HG02610 (cell line): ENCODE measurements at regions not wholly inside any gene's neighbourhood (a gene's known extent, or its start where the extent isn't known, plus 50 kb on each side); places are given as distances from the start of the nearest gene placed in this dataset.

Source experiments
- ATAC-seq: cut with Tn5 transposase; IDR thresholded peaks from one replicate; pipeline ENCODE4 v1.9.1; 2021; ENCODE audit warnings: mild to moderate bottlenecking, moderate library complexity; ENCODE audit not compliant: unreplicated experiment

DNA sequence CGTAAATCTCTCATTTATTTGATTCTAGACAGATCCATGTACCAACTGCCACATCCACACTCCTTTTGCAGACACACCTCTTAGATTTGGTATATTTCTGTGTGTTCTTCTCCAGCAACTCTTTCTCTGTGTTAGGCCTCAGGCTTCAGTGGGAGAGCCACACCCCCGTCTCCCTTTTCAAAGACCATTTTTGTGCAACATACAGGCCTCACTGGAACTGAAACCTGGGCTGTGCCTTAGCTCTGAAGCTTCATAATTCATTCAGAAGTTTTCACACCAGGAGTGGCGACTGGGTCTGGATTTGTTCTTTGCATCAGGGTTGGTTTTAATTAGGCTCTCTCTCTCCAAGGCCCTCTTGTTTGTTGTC is 170.2 kb downstream of the THBS2 start:
- no peak for ATAC-seq

DNA sequence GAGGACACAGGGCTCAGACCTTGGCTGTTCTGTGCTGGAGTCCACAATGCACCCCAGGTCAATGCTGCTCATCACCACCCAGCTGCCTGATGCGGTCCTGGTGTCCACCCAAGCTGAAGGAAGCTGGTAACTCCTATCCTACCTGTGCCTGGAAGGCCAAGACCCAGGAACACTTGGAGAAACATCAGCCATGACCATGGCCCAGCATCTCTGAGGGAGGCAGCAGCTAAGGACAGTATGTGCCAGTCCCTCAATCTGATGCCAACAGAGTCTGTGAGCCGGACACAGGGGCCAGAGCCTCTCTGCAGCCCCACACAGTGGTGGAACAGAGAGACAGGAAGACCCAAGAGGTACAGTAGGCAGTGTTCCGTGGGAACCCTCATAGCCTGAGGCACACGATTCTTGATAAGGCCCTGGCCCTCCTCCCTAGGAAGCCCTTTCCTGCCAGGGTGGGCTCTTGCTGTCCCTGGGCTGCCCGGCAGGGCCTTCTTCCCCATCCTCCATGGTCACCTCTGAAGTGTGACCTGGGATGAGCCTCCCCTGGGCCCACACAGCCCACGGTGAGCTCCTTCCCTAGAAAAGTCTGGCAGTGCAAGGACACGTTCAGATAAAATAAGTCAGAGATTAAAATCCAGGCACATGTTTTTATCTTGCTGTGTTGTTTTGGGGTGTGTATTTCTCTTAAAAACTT is 170.7 kb downstream of the THBS2 start:
- no peak for ATAC-seq

DNA sequence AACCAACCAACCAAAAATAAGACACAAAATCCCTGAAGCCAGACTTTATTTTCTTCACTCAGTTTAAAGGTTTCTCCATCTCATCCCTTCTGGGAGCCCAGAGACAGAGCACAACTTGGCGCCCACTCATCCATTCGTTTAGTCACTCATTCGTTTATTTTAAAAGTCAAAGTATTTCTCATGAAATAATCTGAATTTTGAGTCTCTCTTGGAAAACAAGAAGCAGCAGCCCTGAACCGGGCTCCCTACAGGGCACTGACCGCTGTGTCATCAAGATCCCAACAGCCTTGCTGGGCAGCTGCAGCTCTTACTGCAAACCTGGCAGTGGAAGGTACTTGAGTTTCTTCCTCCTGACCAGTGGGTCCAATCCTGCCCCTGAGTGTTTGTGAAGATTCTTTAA is 171.6 kb downstream of the THBS2 start:
- ATAC-seq: no peak

DNA sequence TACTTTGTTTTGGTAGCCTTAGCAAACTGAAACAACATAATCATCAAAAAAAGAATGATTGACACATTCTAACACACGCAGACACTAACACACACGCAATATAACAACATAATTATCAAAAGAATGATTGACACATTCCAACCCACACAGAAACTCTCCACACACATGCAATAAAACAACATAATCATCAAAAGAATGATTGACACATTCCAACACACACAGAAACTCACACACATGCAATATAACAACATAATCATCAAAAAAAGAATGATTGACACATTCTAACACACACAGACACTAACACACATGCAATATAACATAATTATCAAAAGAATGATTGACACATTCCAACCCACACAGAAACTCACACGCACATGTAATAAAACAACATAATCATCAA is 172.4 kb downstream of the THBS2 start:
- no peak for ATAC-seq

DNA sequence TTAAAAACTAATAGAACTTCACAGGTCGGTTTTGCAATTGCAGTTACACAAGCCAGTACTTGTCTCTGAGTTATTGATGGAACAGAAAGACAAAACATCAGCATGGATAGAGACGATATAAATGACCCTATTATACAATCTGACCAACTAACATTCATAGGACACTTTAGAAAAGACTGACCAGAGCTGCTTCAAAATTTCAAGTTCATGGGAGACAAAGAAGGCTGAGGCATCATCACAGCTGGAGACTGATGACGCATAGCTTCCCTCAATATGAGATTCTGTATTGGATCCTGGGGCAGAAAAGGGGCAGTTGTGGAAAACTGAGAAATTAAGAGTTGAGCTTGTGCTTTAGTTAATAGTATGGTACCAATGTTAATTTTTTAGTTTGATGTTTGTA is 174.0 kb downstream of the THBS2 start:
- no peak for ATAC-seq

DNA sequence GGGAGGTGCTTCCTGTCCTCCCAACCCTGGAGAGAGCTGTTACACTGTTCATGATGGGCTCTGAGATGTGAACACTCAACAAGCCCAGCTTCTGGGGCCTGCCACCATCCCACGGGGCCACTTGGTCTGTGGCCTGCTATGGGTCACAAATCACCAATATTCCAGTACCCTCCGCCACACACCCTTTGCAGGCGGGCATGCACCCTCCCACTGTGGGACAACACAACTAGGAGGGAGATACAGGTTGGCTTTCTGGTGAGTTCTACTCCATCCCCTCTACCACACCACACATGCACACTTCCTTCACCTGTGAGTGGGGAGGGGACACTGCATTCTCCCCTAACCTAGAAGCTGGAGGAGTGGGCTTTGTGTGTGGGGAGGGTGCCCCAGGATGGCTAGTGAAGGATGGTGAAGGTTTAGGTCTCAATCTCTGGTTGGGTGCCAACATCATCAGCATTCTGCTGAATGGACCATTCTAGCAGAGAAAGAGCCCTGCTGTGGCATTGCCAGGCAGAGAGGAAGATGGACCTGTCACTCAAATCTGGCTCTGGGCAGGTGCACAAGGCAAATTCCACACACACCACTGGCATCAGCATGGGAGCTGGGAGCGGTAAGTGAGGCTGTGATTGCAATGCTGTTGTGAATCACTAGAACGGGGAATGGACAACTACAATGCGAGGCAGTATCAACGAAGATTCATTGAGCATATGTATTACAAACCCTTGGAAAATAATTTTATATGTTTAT is 175.1 kb downstream of the THBS2 start:
- ATAC-seq: no peak

DNA sequence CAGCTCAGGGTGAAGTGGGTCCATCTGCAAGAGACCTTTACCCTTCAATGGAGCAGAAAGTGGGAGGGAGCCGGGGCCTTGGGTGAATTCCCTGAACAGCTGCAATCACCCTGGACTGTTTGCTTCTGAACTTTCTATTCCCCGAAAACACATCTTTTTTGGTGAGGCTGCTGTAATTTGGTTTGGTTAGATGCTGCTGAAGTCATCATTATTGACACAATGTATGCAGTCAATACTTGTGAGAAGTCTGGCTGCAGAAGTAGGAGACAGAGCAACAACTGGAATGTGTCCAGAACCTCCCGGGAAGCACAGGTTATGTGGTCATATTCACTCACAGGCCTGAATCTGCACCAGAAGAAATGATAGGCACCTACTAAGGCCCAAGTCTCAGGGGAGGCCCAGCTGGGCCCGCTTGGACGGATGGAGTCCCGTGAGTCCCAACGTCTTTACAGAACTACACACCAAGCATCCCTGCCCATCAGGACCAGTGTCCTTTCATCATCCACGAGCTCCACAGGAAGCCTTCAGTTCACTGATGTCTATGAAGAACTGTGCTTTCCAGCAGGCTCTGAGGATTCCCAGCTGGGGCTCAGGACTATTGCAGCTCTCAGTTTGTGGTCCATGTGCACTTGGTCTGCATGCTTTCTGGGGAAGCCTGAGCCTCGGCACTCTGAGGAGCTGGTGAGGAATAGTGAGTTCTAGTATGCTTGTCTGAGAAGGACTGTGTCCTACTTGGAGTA is 177.6 kb downstream of the THBS2 start:
- ATAC-seq: no peak

DNA sequence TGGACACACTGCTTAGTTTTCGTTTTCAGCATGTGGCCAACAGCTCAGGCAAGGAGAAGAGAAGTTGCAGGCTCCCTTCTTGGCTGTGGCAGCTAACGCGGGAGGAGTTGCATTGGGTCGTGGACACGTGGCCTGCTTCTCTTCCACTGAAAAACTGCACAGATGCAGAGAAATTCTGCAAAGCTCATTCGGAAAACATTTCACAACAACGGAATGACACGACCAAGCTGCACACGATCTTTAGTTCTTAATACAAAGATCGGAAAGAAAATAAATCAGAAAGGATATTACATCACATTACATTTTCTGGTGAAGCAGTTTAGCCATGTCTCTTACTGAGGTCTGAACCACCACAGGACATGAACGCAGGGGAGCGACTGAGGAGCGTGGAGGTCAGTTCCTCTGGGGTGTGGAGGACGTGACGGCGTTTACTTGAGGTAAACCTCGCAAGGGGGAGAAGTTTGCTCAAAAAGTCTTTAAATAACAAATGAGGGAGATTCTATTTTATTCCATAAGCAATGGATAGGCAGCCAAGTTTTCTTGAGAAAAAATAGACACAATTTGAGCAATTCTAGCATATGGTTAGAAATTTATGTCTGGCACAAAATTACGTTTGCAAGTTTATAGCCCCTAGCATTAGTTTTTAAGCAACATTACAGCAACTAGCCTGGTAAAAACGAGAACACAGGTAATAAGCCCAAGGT is 178.3 kb downstream of the THBS2 start:
- no peak for ATAC-seq

DNA sequence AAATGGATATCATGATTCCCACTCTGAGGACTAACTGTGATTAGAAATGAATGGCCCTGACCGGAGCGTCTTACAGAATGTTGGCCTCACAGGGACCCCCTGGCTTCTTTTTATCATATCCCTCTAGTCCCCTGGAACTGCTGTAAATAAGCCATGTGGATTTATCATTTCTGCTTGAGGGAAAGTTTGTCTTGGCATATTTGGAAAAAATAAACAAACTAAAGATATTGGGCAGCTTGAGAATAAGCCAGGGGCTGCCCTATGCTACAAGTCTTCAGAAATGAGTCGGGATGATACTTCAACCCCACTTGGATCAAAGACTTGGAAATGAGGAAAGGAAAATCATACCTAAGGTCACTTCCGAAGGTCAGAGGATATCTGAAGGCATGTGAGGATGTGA is 179.1 kb downstream of the THBS2 start:
- ATAC-seq: no peak

DNA sequence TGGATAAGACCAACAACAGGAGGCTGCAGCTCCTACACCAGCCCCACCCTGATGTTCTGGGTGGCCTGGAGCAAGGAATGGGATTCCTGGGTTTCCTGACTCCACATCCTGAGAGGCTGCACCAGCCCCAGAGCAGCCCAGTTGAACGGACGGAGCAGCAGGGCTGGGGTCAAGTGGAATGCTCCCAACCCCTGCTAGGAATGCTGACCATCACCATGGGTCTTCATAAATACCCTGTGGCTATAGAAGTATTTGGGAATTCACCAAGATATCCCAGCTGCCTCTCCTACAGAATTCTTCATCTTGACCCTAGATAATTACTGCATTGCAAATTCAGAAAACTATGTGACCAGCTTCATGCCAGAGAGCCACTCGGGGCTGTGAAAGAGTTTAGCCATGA is 180.3 kb downstream of the THBS2 start:
- no peak for ATAC-seq

DNA sequence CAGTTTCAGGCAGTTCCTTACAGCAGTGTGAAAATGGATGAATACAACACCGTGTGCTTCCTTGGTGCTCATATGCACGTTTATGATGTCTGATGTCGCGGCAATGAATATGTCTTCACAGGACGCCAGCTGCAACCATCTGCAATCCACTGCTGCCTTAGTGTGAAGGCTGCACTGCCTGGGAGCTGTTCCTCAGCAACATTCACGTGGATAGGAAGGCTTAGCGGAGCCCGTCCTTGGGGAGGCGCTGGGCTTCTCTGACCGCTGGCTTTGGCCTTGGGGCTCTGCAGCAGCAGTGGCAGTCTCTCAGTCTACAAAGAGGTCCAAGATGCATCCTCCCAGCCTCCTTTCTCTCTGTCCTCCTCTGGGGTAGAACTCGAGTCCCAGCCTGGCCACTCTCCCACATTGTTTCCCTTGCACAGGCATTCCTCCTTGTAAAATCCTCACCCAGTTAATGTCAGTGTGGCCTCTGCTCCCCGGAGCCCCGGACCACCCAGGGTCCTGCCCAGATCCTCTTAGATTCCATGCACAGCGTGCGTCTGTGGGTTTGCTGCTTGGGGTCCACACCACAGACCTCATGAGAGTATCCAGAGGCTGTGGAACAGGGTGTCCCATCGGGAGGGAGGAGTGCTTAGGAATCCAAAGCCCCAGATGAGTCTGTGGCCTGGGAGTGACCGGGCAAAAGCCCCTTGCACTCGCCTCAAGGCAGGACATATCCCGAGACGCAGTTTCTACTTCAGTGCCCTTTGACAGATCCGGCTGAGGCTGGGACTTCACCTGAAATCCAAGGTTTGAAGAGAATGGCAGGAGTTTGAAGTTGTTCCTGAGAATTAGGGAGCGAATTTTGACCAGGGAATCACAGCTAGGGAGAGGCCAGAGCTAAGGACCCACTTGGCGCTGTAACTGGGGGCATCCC is 181.3 kb downstream of the THBS2 start:
- ATAC-seq: no peak

DNA sequence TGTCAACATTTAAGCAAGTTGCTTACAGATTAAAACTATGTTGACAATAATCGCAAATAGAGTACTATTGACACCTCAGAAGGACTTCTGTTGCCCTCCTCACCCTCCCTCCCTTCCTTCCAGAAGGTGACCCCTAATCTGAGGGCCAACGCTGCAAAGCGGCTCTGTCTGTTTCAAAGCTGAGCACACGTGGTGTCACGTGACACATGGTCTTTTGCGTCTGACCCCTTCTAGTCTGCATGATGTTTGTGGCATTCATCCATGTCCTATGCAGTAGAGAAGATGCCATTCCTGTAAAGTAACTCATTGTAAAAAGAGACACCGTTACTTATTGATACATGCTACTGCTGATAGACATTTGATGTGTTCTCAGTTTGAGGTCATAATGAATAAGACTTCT is 182.3 kb downstream of the THBS2 start:
- ATAC-seq: no peak

DNA sequence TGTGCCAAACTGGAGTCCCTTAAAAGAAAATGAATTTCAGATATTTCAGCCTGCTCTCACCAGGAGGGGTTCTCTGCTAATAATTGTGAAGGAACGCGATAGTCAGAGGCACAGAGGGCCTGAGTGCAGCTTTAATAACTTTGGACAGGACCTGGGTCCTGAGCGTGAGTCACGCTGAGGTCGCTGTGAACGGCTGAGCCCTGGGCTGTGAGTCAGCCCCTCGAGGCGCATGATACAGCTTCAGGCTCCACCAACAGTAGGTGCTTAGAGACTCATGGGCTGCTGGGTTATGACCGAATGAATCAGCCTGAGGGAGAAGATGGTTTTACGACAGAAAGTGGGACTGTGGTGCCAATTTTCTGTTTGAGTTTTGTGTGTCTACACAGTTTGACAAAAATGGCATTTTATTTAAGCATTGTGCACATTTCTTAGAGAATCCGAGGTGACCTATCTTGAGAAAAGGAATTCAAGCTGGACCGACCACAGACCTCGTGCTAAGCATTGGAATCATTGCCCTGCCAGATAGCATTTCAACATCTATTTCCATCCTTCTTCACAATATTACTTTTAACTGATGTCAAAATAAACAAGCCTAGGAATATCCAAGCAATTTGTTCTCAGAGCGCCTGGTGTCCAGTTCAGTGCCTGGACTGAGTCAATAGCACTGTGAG is 183.0 kb downstream of the THBS2 start:
- ATAC-seq: no peak

DNA sequence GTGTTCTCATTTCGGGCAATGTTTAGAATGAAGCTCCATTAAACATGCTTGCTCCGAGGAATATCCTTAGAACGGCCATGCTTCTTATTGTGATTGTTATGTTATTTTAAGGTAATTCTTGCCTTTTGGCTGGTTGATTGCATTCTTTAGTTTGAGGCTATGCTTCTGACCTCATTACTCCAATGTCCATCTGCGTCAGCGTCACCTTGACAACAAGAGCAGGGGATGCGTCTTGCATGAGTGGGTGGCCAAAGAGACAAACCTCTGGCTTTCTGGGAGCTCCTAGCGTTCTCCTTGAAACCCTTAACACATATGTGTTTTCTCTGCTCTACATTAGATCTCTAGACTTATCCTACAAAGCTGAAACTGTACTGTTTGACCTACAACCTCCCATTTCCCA is 184.3 kb downstream of the THBS2 start:
- no peak for ATAC-seq

DNA sequence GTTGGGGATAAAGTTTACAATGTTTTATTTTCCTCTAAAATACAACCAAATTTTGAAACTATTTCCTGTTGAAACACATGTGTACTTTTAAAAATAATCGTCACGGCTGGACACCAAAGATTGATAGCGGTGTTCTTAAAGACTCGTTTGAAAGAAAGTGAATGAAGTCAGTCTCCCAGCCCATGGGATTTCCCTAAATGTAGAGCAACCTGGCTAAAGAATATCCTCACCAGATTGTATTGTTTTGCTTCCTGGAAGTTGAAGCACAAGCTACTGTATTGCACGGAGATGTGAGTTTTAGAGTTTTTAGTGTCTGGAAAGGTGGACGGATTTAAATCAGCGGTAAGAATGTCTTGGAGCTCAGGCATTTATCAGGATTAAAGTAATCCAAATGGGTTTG is 189.5 kb downstream of the THBS2 start:
- no peak for ATAC-seq

DNA sequence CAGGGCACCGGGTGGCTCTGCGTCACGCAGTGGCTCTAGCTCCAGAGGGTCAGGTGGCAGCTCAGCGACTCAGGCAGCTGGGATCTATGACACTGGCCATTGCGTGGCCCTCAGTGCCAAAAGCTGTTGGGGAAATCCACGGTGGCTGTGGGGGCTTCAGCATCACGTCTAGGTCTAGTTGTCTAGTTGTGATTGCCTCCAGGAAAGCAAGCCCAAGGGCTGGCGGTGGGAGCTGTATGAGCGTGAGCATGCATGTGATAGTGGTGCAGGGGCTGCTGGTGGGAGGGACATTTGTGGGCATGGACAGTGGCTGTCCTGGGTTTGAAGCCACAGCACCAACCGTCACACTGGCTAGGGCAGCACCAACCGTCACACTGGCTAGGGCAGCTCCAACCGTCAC is 191.4 kb downstream of the THBS2 start:
- ATAC-seq: no peak

DNA sequence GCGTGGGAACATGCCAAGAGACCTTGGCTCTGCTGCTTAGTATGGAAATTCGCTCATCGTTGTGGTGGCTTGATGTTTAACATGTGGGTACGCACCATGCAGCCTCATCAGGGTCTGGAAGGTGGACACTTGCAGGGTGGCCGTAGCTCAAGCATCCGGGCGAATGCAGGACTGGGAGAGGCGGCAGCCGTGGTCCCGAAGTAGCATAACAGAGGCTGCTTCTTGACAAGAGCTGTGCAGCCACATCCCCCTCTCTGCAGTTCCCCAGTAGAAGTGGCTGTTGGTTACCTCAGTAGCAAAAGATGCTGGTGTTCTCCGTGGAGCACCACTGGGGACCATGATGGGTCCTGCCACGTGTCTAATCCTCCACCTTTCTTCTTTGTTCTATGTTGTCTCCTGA is 195.0 kb downstream of the THBS2 start:
- ATAC-seq: no peak

DNA sequence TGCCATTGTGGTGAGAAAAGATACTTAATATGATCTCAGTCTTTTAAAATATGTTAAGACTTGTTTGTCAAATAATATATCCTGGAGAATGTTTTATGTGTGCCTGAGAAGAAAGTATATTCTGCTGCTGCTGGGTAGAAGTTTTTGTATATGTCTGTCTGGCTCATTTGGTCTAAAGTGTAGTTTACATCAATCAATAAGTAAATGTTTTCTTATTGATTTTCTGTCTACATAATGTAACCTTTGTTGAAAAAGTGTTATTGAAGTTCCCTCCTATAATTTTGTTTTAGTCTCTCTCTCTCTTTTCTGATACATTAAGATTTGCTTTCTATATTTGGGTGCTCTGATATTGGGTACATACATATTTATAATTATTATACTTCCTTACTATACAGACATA is 201.2 kb downstream of the THBS2 start:
- no peak for ATAC-seq

DNA sequence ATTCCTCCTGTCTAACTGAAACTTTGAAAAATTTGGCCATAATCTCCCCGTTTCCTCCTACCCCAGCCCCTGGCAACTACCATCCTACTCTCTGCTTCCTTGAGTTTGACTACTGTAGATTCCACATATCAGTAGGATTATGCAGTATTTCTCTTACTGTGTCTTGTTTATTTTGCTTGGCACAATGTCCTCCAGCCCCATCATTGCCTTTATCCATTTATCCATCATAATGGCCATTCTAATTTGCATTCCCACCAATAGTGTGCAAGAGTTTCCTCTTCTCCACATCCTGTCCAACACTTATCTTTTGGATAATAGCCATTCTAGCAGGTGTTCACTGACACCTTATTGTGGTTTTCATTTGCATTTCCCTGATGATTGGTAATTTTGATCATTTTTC is 202.3 kb downstream of the THBS2 start:
- ATAC-seq: no peak

DNA sequence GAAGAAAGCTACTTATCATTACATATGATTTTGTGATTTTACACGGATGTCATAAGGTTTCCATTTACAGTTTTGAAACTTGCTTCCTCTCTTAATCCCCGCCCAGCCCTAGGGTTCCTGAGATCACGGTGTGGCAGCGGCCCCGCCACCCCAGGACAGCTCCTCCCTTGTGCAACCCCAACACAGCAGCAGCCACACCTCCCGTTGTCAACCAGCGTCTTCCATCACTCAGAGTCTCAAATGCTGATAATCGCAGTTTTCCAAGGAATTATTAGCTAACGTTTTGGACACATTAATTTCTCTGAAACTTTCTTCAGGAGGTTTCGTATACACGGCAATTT is 204.8 kb downstream of the THBS2 start:
- ATAC-seq: no peak
